HepG2 (cell line): ENCODE measurements at regions not wholly inside any gene's neighbourhood (a gene's known extent, or its start where the extent isn't known, plus 50 kb on each side); places are given as distances from the start of the nearest gene placed in this dataset.

ENCODE experiments used
- GZF1 ChIP-seq: sonication (generic); formaldehyde crosslinking; IDR thresholded peaks from 2 replicates; pipeline ENCODE4 v1.5.1; 2020; ENCODE audit warnings: mild to moderate bottlenecking, missing genetic modification reagents
- NR2C2 ChIP-seq: sonication (generic); formaldehyde crosslinking; IDR thresholded peaks from 2 replicates; pipeline ENCODE4 v1.4.0; 2020; ENCODE audit warnings: missing genetic modification reagents, mild to moderate bottlenecking, moderate library complexity, borderline replicate concordance
- XRCC5 ChIP-seq: fragments of 200-400 bp; formaldehyde crosslinking; optimal IDR thresholded peaks from 2 replicates; pipeline ENCODE3; 2017; ENCODE audit warnings: mild to moderate bottlenecking, low read length
- ZNF343 ChIP-seq: sonication (generic); formaldehyde crosslinking; IDR thresholded peaks from 2 replicates; pipeline ENCODE4 v1.4.0; 2020; ENCODE audit warnings: mild to moderate bottlenecking, missing genetic modification reagents
- ZNF577 ChIP-seq: sonication (generic); formaldehyde crosslinking; IDR thresholded peaks from 2 replicates; pipeline ENCODE4 v1.4.0; 2020; ENCODE audit warnings: mild to moderate bottlenecking, low read depth, missing genetic modification reagents, borderline replicate concordance
- ZNF598 ChIP-seq: sonication (generic); formaldehyde crosslinking; IDR thresholded peaks from 2 replicates; pipeline ENCODE4 v1.5.1; 2020; ENCODE audit warnings: mild to moderate bottlenecking, missing genetic modification reagents, borderline replicate concordance
- ZNF776 ChIP-seq: sonication (generic); formaldehyde crosslinking; IDR thresholded peaks from 2 replicates; pipeline ENCODE4 v1.4.0; 2020; ENCODE audit warnings: mild to moderate bottlenecking, missing genetic modification reagents

- TF ChIP-seq XRCC5 (no peak), NR2C2 (CRISPR knock-in tag) (no peak), ZNF776 (no peak), ZNF577 (CRISPR knock-in tag) (no peak), ZNF598 (CRISPR knock-in tag) (no peak), ZNF343 (CRISPR knock-in tag) (no peak), GZF1 (CRISPR knock-in tag) (no peak)
Measured at GRCh38 chr2:18299423-18300212, 260.8 kb downstream of the RDH14 start.
